Left colon (tissue), 2 donors: ENCODE measurements at regions not wholly inside any gene's neighbourhood (a gene's known extent, or its start where the extent isn't known, plus 50 kb on each side); places are given as distances from the start of the nearest gene placed in this dataset.

Source experiments
- ATAC-seq: fragments of 200-7000 bp; cut with Tn5 transposase; one replicate; pipeline ENCODE4 v1.9.1; 2020; ENCODE audit warnings: mild to moderate bottlenecking, moderate library complexity
- DNase-seq, 2 donors: peaks; one replicate each; pipeline ENCODE4 v3.0.0-alpha.2; 2020
- intact Hi-C, 2 donors: fragments of 100-400 bp; cut with DNase I in 1 of 2; cut with micrococcal nuclease in 1 of 2; formaldehyde crosslinking; loops; one replicate each; pipeline versions ENCODE4 v1.11.2 to v1.14.0; 2022; cut with DNase I, micrococcal nuclease
- donor health status: DM: no; HTN: no; CAD: no.
- donor health status: DM: yes; HTN: yes; CAD: no.

- ATAC-seq (no peak), DNase-seq (no peak)
- intact Hi-C loops: no loop called here
Observed at GRCh38 chr4:100780126-100780525, 262.3 kb upstream of the EMCN start.

GRCh38 chr4:100778431-100778830 lies 260.6 kb upstream of the EMCN start:
- ATAC-seq (no peak), DNase-seq (no peak)
- intact Hi-C loops: no loop called here

DNA sequence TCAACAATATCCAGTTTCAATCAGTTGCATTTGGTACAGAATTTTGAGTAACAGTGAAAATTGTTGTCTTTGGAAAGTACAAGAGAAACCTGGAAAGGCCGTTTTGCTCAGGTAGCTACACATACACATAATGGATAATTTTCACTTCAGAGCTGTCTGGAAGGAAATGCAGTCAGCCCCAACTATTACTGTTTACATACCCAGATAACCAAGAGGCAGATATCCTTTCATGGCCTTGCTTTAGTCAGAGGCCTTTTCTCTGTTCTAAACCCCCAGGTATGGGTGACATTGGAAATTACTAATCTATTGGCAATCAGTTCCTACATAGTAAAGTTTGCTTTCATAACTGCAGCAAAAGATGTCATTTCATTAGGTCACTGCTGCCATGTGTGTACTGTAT lies 244.9 kb upstream of the EMCN start:
- intact Hi-C loops: no loop called here
- ATAC-seq (no peak), DNase-seq (no peak)

- ATAC-seq (no peak), DNase-seq (no peak)
- intact Hi-C loops: no loop called here
Observed at GRCh38 chr4:100754751-100755150, 236.9 kb upstream of the EMCN start.

GRCh38 chr4:100746141-100746739 lies 228.4 kb upstream of the EMCN start:
- DNase-seq (no peak), ATAC-seq (no peak)
- intact Hi-C loops: no loop called here

DNA sequence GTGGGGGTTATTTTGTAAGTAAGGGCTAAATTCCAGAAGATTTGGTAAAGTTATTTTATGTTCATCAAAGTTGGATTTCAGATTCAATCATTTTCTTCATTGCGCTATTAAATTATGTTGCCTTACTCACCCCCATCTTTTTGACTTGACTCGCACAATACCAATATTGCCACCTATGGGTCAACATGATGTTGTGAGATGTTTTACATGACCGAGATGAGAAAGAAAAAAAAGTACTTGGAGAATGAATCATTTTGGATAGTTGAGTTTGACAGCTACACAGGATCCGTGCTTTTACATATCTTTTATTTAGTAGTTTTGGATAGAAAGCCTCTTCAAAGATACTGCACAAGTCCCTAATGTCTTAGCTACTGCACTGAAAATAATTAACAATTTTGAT lies 224.2 kb upstream of the EMCN start:
- DNase-seq (no peak), ATAC-seq (no peak)
- intact Hi-C loops: no loop called here

- DNase-seq: no peak
- no peak for ATAC-seq
- intact Hi-C loops: no loop called here
Observed at GRCh38 chr4:100739426-100739825, 221.6 kb upstream of the EMCN start.

DNA sequence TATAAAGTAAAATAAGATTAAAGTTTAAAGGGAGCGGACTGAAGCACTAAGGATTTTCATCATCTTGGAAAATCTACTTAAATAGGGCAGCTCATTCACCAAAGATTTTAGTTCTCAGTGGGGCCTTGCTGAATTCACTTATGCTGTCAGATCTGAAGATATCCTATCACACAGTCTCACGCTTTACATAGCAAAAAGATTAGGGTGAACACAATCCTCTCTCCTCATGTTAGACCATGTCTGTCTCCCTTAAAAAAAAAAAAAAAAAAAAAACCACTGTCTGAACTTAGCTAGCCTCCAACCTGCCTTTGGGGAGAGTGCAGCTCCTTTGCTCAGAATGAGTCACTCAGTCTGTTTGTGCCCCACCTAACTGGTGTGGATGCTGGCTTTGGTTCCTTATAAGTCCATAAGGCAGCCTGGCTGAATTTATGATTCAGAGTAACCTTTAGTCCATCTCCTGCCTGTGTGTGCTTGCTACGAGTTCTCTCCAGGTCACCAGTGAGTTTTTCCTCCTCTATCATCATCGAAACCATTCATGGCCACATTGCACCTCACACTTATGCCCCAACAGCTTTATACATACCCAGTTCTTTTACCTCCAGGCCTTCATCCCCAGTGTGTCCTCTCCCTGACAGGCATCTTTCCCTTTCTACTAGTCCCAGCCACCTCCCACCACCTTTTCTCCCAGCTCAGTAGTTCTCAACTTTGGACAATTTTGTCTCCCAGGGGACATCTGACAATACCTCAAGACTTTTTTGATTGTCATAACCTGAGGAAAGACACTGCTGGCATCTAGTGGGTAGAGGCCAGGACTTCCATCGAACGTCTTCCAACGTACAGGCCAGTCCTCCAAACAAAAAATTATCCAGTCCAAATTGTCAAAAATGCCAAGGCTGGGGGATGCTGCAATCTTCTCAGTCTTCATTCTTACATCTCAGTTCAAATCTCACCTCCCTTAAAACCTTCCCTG lies 220.7 kb upstream of the EMCN start:
- intact Hi-C loops: no loop called here
- ATAC-seq: peak; percentile 100
- peak; percentile 8 to 41 for DNase-seq

DNA sequence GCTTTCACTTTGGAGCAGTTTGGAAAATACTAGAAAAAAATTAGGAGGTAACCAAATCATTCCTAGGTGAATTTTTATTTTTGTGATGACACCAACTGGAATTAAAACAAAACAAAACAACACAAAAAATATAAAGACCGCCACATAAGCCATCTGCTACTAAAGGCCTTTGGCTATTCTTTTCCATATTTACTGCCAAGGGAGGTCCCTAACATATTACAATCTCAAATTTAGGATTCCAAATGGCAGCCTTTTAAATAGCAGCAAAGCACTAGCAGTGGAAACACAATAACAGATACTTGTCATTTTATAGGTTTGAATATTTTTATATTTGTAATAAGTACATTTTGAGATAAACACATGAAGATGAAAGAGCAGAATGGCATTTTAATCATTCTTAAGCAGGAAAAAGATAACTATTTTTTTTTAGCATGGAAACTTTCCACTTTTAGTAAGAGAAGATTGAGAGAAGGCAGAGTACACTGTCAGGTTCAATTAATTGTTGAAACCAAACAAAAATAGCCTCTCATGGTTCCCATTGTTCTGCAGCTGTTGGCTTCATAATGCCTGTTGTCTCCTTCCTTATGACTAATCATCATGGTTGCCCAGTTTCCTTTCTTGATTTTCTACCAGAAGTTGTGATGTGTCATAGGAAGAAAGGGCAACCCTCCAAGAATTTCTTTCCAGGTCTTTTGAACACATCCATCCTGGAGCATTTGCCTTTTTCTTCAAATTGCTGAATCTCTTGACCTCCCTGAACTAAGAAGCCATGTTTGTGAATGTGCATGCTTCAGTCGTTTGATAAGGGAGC lies 219.0 kb upstream of the EMCN start:
- intact Hi-C loops: no loop called here
- DNase-seq (no peak), ATAC-seq (no peak)

- DNase-seq: no peak
- no peak for ATAC-seq
- intact Hi-C loops: no loop called here
Observed at GRCh38 chr4:100728861-100729260, 211.0 kb upstream of the EMCN start.

GRCh38 chr4:100722866-100723459 lies 205.1 kb upstream of the EMCN start:
- DNase-seq (no peak), ATAC-seq (peak; percentile 66)
- intact Hi-C loops: no loop called here

DNA sequence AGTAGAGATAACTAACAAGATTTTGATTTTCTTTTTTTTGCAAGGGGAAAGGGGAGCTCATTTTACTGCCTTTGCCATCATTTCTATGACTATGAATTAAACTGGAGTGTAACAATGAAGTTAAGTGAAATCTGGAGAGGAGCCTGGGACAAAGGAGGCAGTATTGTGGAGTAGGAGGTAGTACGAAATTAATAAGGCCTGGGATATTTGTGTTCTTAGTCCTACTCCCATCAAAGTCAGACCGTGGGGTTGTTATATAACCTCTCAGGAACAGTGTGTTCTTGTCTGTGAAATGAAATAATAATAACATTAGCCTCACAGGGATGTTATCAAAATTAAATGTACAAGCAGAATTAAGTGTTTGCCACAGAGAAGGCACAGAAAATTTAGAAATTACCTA lies 204.3 kb upstream of the EMCN start:
- DNase-seq: no peak
- ATAC-seq: no peak
- intact Hi-C loops: no loop called here

DNA sequence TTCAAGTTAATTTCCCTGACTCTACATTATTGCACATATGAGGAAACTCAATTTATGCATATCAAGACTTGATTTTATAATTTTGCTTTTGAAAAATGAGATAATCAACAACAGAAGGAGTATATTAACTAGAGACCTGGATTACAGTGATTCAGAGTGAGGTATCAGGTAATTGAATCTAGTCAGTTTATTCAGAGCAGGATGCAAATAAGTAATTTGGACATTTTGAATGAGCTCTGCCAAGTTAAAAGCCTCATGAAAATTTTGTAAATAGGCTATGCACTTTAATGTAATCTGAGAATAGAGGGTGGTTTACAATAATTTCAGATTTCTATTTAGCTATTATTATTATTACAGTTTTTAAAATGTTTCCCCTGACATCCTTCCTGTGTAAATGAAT lies 203.7 kb upstream of the EMCN start:
- intact Hi-C loops: no loop called here
- ATAC-seq: no peak
- DNase-seq: no peak

DNA sequence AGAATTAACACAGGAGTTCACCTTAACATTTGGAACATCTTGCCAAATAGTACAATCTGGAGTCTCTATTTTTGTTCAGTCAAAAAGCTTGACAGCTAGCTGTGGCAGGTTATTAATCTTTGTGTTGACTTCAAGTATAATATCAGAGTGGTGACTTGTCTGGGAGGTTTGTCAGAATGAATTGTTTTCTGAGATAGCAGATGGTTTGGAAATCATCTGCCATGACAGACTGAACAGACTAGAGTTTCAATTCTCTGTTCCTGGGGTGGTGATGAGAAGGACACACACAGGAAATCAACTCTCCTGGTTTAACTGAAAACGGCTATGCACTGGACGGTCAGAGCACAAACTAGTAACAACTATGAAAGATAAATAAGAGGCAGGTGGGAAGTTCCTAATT lies 203.3 kb upstream of the EMCN start:
- intact Hi-C loops: no loop called here
- ATAC-seq: no peak

GRCh38 chr4:100716416-100716815 lies 198.6 kb upstream of the EMCN start:
- intact Hi-C loops: no loop called here
- ATAC-seq (no peak), DNase-seq (no peak)

More for the DNA sequence above, 203.3 kb upstream of the EMCN start:
- DNase-seq: no peak

DNA sequence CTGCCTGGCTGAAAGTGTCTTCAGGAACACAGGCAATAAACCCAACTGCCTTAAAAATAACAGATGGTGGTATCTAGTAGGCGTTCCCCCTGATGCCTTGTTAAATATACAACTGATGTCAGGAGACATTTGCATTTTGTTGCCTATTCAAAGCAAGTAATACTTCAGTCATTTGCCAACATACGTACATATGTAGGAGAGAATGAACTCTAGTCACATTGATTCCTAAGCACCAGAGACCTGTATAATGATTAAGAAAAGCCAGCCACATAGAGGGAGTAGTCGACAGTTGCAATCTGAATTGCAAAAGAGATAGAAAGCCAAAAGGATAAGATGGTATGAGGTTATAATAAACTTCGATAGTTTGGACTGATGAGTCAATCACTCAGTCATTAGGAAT lies 191.0 kb upstream of the EMCN start:
- no peak for DNase-seq
- ATAC-seq: no peak
- intact Hi-C loops: no loop called here

GRCh38 chr4:100707786-100708185 lies 190.0 kb upstream of the EMCN start:
- intact Hi-C loops: no loop called here
- DNase-seq (no peak), ATAC-seq (no peak)

GRCh38 chr4:100696531-100696930 lies 178.7 kb upstream of the EMCN start:
- ATAC-seq: no peak
- intact Hi-C loops: no loop called here
- DNase-seq: no peak

- DNase-seq (no peak), ATAC-seq (no peak)
- intact Hi-C loops: no loop called here
Observed at GRCh38 chr4:100695871-100696270, 178.0 kb upstream of the EMCN start.
